SK-N-SH treated with all-trans-retinoic acid at 6 μM for 48 hours (cell line): ENCODE measurements at regions not wholly inside any gene's neighbourhood (a gene's known extent, or its start where the extent isn't known, plus 50 kb on each side); places are given as distances from the start of the nearest gene placed in this dataset.

Experiments used
- TSHZ2 ChIP-seq: fragments of 250-450 bp; sonication (Bioruptor Pico); IDR thresholded peaks from 2 replicates; pipeline ENCODE4 v1.5.0; 2020; ENCODE audit warnings: mild to moderate bottlenecking, moderate library complexity
- ZFP30 ChIP-seq: fragments of 450-650 bp; formaldehyde crosslinking; IDR thresholded peaks from 2 replicates; pipeline ENCODE4 v1.5.0; 2022; ENCODE audit warnings: mild to moderate bottlenecking, moderate library complexity
- ZNF565 ChIP-seq: fragments of 450-650 bp; formaldehyde crosslinking; conservative IDR thresholded peaks from 2 replicates; pipeline ENCODE4 v1.5.0; 2020; ENCODE audit warnings: low read depth, mild to moderate bottlenecking, moderate library complexity
- ZNF70 ChIP-seq: fragments of 450-650 bp; formaldehyde crosslinking; IDR thresholded peaks from 2 replicates; pipeline ENCODE4 v1.5.0; 2020; ENCODE audit warnings: mild to moderate bottlenecking, moderate library complexity
- TF ChIP-seq, protein P1 (sequence below): fragments of 250-450 bp; sonication (Bioruptor Pico); IDR thresholded peaks from 2 replicates; pipeline ENCODE4 v1.8.0; 2020; ENCODE audit warnings: mild to moderate bottlenecking, moderate library complexity, borderline replicate concordance

DNA sequence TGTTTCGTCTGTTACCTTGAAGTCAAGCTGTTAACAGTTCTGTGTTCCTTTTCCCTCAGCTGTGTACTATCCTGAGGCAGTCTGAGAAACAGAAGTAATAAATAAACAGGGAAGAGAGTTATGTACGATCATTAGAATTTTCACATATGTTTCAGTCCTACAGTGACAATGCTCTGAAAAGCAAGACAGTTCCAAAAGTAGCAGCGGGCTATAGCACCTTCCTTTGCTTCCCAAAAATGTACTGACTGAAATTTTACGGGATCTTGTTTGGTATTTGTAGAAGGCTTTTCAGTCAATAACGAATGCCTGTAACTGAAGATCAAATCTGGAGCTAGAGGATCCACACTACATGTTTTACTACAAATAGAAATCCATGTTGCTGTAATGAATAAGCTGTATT, 428.1 kb downstream of the PYDC2 start:
- TF ChIP-seq TSHZ2 (CRISPR knock-in tag) = no peak
- TF ChIP-seq ZNF70 (CRISPR knock-in tag) = no peak
- TF ChIP-seq ZNF565 (CRISPR knock-in tag) = no peak
- TF ChIP-seq, protein P1, sequence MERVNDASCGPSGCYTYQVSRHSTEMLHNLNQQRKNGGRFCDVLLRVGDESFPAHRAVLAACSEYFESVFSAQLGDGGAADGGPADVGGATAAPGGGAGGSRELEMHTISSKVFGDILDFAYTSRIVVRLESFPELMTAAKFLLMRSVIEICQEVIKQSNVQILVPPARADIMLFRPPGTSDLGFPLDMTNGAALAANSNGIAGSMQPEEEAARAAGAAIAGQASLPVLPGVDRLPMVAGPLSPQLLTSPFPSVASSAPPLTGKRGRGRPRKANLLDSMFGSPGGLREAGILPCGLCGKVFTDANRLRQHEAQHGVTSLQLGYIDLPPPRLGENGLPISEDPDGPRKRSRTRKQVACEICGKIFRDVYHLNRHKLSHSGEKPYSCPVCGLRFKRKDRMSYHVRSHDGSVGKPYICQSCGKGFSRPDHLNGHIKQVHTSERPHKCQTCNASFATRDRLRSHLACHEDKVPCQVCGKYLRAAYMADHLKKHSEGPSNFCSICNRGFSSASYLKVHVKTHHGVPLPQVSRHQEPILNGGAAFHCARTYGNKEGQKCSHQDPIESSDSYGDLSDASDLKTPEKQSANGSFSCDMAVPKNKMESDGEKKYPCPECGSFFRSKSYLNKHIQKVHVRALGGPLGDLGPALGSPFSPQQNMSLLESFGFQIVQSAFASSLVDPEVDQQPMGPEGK (CRISPR knock-in tag) = no peak
- TF ChIP-seq ZFP30 (CRISPR knock-in tag) = no peak
